MCF 10A (cell line): ENCODE measurements at regions not wholly inside any gene's neighbourhood (a gene's known extent, or its start where the extent isn't known, plus 50 kb on each side); places are given as distances from the start of the nearest gene placed in this dataset.

Experiments used
- BruUV-seq: library from RNA; stranded (reverse); fragments of 400-500 nt; replicated peaks from 2 replicates; lab custom pipeline; 2021; lab: Mats Ljungman, UMichigan
- CTCF ChIA-PET: fragments of 300-600 bp; sonication (Branson Sonifier 250); formaldehyde crosslinking; extraction: SDS; loops from one replicate; lab custom pipeline; 2021; ENCODE audit warnings: antibody characterized with exemption, inconsistent platforms; lab: Yijun Ruan, JAX
- POLR2A ChIA-PET: fragments of 300-600, 350-650 bp; sonication (Branson Sonifier 250); formaldehyde crosslinking; extraction: SDS; loops from one replicate; lab custom pipeline; 2020; ENCODE audit warnings: antibody characterized with exemption, inconsistent platforms; lab: Yijun Ruan, JAX
- DNase-seq: peaks from one replicate; pipeline ENCODE4 v3.0.0-alpha.2; 2018; ENCODE audit not compliant: unreplicated experiment
- H3K27ac Mint-ChIP-seq: one replicate; pipeline ENCODE4 v1.8.0; 2022; ENCODE audit warnings: mild to moderate bottlenecking, low read depth, mixed read lengths; ENCODE audit not compliant: unreplicated experiment
- H3K27me3 Mint-ChIP-seq: one replicate; pipeline ENCODE4 v1.8.0; 2022; ENCODE audit warnings: mixed read lengths; ENCODE audit not compliant: insufficient read depth, unreplicated experiment
- H3K36me3 Mint-ChIP-seq: one replicate; pipeline ENCODE4 v1.8.0; 2022; ENCODE audit warnings: mild to moderate bottlenecking, moderate library complexity, mixed read lengths; ENCODE audit not compliant: insufficient read depth, unreplicated experiment
- H3K4me1 Mint-ChIP-seq: one replicate; pipeline ENCODE4 v1.8.0; 2022; ENCODE audit warnings: mixed read lengths; ENCODE audit not compliant: insufficient read depth, unreplicated experiment
- H3K4me3 Mint-ChIP-seq: one replicate; pipeline ENCODE4 v1.8.0; 2022; ENCODE audit warnings: mild to moderate bottlenecking, moderate library complexity, mixed read lengths; ENCODE audit not compliant: unreplicated experiment
- H3K9me3 Mint-ChIP-seq: one replicate; pipeline ENCODE4 v1.8.0; 2022; ENCODE audit warnings: mixed read lengths; ENCODE audit not compliant: unreplicated experiment
- intact Hi-C: fragments of 100-400 bp; cut with micrococcal nuclease; formaldehyde crosslinking; loops from 2 replicates; pipeline ENCODE4 v1.14.1; 2022
- TF ChIP-seq, protein P1 (sequence below): fragments of 200-600 bp; IDR thresholded peaks from one replicate; pipeline ENCODE4 v1.8.0; 2022; ENCODE audit warnings: antibody characterized with exemption, mild to moderate bottlenecking; ENCODE audit not compliant: unreplicated experiment

DNA sequence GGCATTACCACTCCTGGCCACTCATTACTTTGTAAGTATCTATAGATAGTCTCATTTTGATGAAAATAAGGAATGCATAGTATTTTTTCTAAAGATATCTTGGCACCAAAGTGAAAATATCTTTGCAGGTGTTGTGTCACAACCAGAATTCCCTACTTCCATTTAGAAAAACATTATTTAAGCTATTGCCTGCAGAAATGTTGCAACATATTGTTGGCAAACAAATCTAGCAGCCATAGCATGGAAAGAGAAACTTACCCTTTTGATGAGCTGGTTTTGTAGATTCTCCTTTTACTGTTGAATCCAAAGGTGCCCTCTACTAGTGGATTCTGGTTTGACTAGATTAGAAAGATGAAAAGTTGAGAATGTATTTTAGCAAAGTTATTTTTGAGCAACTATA is 138.8 kb downstream of the AREG start:
- no peaks in the 10 kb centered on the region for H3K27me3 Mint-ChIP-seq
- no peaks in the 10 kb centered on the region for H3K36me3 Mint-ChIP-seq
- peaks cover 23% of the 10 kb centered on the region for H3K4me1 Mint-ChIP-seq
- DNase-seq = peak; percentile 63
- H3K9me3 Mint-ChIP-seq = no peaks in the 10 kb centered on the region
- BruUV-seq = no TSS peak
- CTCF ChIA-PET = interaction anchor here (0.7 to 1.7 kb wide), 6 partner anchors 16 to 272 kb away, joined by 3 to 6 read pairs (median 3); no protein-coding TSS in a partner anchor
- H3K27ac Mint-ChIP-seq = peak overlapping the region; percentile 79
- TF ChIP-seq, protein P1, sequence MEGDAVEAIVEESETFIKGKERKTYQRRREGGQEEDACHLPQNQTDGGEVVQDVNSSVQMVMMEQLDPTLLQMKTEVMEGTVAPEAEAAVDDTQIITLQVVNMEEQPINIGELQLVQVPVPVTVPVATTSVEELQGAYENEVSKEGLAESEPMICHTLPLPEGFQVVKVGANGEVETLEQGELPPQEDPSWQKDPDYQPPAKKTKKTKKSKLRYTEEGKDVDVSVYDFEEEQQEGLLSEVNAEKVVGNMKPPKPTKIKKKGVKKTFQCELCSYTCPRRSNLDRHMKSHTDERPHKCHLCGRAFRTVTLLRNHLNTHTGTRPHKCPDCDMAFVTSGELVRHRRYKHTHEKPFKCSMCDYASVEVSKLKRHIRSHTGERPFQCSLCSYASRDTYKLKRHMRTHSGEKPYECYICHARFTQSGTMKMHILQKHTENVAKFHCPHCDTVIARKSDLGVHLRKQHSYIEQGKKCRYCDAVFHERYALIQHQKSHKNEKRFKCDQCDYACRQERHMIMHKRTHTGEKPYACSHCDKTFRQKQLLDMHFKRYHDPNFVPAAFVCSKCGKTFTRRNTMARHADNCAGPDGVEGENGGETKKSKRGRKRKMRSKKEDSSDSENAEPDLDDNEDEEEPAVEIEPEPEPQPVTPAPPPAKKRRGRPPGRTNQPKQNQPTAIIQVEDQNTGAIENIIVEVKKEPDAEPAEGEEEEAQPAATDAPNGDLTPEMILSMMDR = no peak
- POLR2A ChIA-PET = interaction anchor here (0.5 to 2.4 kb wide), 21 partner anchors 8 to 263 kb away, joined by 3 to 21 read pairs (median 4); partner anchors contain the start of gene AREG
- H3K4me3 Mint-ChIP-seq = peak overlapping the region; percentile 24
- intact Hi-C loops = no loop called here

DNA sequence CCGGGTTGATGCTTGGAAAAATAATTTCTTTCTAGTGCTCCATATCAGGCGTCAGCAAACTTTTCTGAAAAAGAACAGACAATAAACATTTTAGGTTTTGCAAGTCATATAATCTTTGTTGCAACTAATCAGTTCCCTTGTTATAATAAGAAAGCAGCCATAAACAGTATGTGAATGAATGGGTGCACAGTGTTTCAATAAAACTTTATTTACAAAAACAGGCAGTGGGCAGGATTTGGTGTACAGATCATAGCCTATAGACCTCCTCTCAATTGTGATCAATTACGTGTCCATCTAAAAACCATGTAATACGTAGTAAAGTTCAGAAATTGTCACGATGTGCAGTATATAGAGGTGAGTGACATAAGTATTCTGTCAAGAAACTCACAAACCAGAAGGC is 143.4 kb downstream of the AREG start:
- CTCF ChIA-PET = no interaction called here
- no TSS peak for BruUV-seq
- TF ChIP-seq, protein P1 = no peak
- DNase-seq = no peak
- Mint-ChIP-seq H3K4me3 (no peak overlapping the region), H3K9me3 (peaks cover 7% of the 10 kb centered on the region), H3K4me1 (peaks cover 17% of the 10 kb centered on the region), H3K27me3 (no peaks in the 10 kb centered on the region), H3K27ac (no peak overlapping the region), H3K36me3 (no peaks in the 10 kb centered on the region)
- intact Hi-C loops = no loop called here
- POLR2A ChIA-PET = no interaction called here

DNA sequence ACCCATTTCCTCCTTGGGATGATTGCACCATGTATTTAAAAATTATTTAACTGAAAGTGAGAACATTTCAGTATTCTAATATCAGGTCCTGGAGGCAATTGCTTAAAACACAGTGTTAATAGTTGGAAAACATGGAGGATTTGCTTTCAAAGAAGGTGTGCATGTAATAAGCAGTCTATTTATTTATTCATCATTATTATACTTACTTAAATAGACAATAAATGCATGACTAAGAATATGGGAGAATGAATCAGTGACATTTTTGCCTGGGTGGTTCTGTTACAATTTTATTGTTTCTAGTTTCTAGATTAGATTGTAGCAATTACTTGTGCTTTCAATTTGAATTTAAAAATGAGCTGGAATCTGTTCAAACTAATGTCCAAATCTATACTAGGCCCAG is 145.5 kb downstream of the AREG start:
- no peak overlapping the region for H3K4me3 Mint-ChIP-seq
- no peaks in the 10 kb centered on the region for H3K27me3 Mint-ChIP-seq
- no peak overlapping the region for H3K27ac Mint-ChIP-seq
- H3K4me1 Mint-ChIP-seq = peaks cover 6% of the 10 kb centered on the region
- H3K36me3 Mint-ChIP-seq = no peaks in the 10 kb centered on the region
- BruUV-seq = no TSS peak
- CTCF ChIA-PET = interaction anchor here (0.7 kb wide), 1 partner anchor 47 kb away, joined by 3 read pairs; no protein-coding TSS in a partner anchor
- POLR2A ChIA-PET = interaction anchor here (0.9 to 1.4 kb wide), 5 partner anchors 9 to 45 kb away, joined by 3 to 4 read pairs (median 3); no protein-coding TSS in a partner anchor
- DNase-seq = no peak
- intact Hi-C loops = no loop called here
- TF ChIP-seq, protein P1 = no peak
- peaks cover 7% of the 10 kb centered on the region for H3K9me3 Mint-ChIP-seq

DNA sequence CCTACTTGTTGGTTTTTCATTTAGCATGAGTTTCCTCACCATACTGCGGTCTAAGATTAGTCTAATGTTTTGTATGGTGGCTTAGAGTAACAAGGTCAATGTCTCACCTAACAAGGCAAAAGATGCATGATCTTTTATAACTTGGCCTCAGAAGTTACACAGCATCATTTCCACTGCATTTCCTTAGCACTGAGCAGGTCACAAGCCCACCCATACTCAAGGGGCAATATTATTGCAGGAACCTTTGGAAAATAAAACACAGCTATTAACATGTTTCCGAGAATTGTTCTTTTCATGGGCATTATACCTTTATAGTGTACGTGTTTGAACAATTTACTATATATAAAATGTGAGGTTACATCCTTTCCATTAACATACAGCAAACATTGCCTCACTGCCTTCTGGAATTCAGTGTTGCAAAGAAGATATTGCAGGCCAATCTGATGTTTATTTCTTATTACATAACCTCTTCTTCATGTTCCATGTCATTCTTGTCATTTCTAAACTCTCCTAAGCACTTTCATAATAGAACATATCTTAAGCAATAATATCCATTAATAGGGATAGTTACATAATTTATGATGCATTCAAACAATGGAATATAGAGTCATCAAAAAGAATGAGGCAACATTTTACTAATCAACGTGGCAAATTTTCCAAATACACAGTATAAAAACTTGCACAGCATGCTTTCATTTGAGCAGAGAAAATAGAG is 153.8 kb downstream of the AREG start:
- POLR2A ChIA-PET = interaction anchor here (1.1 to 1.2 kb wide), 3 partner anchors 9 to 59 kb away, joined by 4 read pairs; no protein-coding TSS in a partner anchor
- peaks cover 6% of the 10 kb centered on the region for H3K36me3 Mint-ChIP-seq
- H3K4me1 Mint-ChIP-seq = no peaks in the 10 kb centered on the region
- DNase-seq = peak; percentile 59
- TF ChIP-seq, protein P1 = no peak
- no peak overlapping the region for H3K27ac Mint-ChIP-seq
- H3K9me3 Mint-ChIP-seq = no peaks in the 10 kb centered on the region
- CTCF ChIA-PET = no interaction called here
- no peak overlapping the region for H3K4me3 Mint-ChIP-seq
- BruUV-seq = no TSS peak
- intact Hi-C loops = no loop called here
- no peaks in the 10 kb centered on the region for H3K27me3 Mint-ChIP-seq
